Left renal pelvis (tissue), 4 donors: ENCODE measurements at regions not wholly inside any gene's neighbourhood (a gene's known extent, or its start where the extent isn't known, plus 50 kb on each side); places are given as distances from the start of the nearest gene placed in this dataset.
"Not testable (repeated sequence)": the region's sequence is repeated elsewhere in the genome, so short reads cannot be mapped to it uniquely, and the experiment has no call there.

Experiments used
- DNase-seq, 4 donors: peaks; one replicate each; pipeline ENCODE4 v3.0.0-alpha.2; 2013; ENCODE audit warnings: low read depth in 4 of 4, low spot score in 3 of 4

GRCh38 chr2:226184940-226185615, 614.5 kb downstream of the IRS1 start:
- no peak for DNase-seq

GRCh38 chr2:226184540-226184939, 615.1 kb downstream of the IRS1 start:
- DNase-seq = no peak

GRCh38 chr2:226183550-226183949, 616.1 kb downstream of the IRS1 start:
- no peak for DNase-seq

- no peak for DNase-seq
Measured at GRCh38 chr2:226183033-226183432, 616.6 kb downstream of the IRS1 start.

- no peak for DNase-seq
Measured at GRCh38 chr2:226181909-226182308, 617.7 kb downstream of the IRS1 start.

GRCh38 chr2:226180281-226180884, 619.2 kb downstream of the IRS1 start:
- DNase-seq = no peak

GRCh38 chr2:226179010-226179409, 620.6 kb downstream of the IRS1 start:
- DNase-seq = no peak

GRCh38 chr2:226176283-226176984, 623.2 kb downstream of the IRS1 start:
- DNase-seq = no peak

GRCh38 chr2:226174390-226174789, 625.2 kb downstream of the IRS1 start:
- no peak for DNase-seq

- no peak for DNase-seq
Measured at GRCh38 chr2:226172939-226173338, 626.7 kb downstream of the IRS1 start.

- no peak for DNase-seq
Measured at GRCh38 chr2:226172309-226172708, 627.3 kb downstream of the IRS1 start.

- no peak for DNase-seq
Measured at GRCh38 chr2:226169751-226170581, 629.7 kb downstream of the IRS1 start.

- no peak for DNase-seq
Measured at GRCh38 chr2:226168496-226169160, 631.0 kb downstream of the IRS1 start.

- DNase-seq = no peak
Measured at GRCh38 chr2:226164512-226164911, 635.1 kb downstream of the IRS1 start.

GRCh38 chr2:226160617-226161016, 639.0 kb downstream of the IRS1 start:
- DNase-seq = not testable (repeated sequence)

GRCh38 chr2:226159875-226160479, 639.6 kb downstream of the IRS1 start:
- DNase-seq = no peak

- no peak for DNase-seq
Measured at GRCh38 chr2:226158940-226159339, 640.7 kb downstream of the IRS1 start.

- DNase-seq = no peak
Measured at GRCh38 chr2:226158229-226158628, 641.4 kb downstream of the IRS1 start.

GRCh38 chr2:226155093-226155875, 644.3 kb downstream of the IRS1 start:
- DNase-seq = no peak
